IMR-90 (cell line): ENCODE measurements at regions not wholly inside any gene's neighbourhood (a gene's known extent, or its start where the extent isn't known, plus 50 kb on each side); places are given as distances from the start of the nearest gene placed in this dataset.

Source experiments
- ATAC-seq: fragments of 200-7000 bp; cut with Tn5 transposase; 2 replicates; pipeline ENCODE4 v1.9.1; 2020; ENCODE audit warnings: low read depth, mild to moderate bottlenecking, moderate library complexity
- BruUV-seq: library from RNA; stranded (reverse); fragments of 400-500 nt; replicated peaks from 2 replicates; lab custom pipeline; 2021; lab: Mats Ljungman, UMichigan
- CTCF ChIA-PET: fragments of 300-600 bp; formaldehyde crosslinking; extraction: SDS; loops from one replicate; lab custom pipeline; 2021; ENCODE audit warnings: antibody characterized with exemption; lab: Yijun Ruan, JAX
- POLR2A ChIA-PET: fragments of 300-600 bp; sonication (Branson Sonifier 250); formaldehyde crosslinking; loops from one replicate; lab custom pipeline; 2022; ENCODE audit warnings: antibody characterized with exemption; ENCODE audit not compliant: unreplicated experiment; lab: Charles Lee
- DNase-seq: peaks from one replicate; pipeline ENCODE4 v3.0.0; 2013
- H2AFZ ChIP-seq: replicated peaks from 2 replicates; pipeline ENCODE3; 2013; ENCODE audit warnings: low read length, mild to moderate bottlenecking; ENCODE audit not compliant: poor library complexity
- H2AK5ac ChIP-seq: 2 replicates; pipeline ENCODE4 v1.6.1; 2013; ENCODE audit warnings: low read depth, low read length, inconsistent platforms
- H2AK9ac ChIP-seq: replicated peaks from 2 replicates; pipeline ENCODE3; 2013; ENCODE audit warnings: mild to moderate bottlenecking, low read depth, low read length, moderate library complexity; ENCODE audit not compliant: poor library complexity
- H2BK120ac ChIP-seq: 2 replicates; pipeline ENCODE4 v1.6.1; 2013; ENCODE audit warnings: low read depth, low read length, inconsistent platforms
- H2BK15ac ChIP-seq: 3 replicates; pipeline ENCODE4 v1.6.1; 2013; ENCODE audit warnings: low read depth, low read length, inconsistent platforms
- H2BK20ac ChIP-seq: 2 replicates; pipeline ENCODE4 v1.6.1; 2013; ENCODE audit warnings: low read depth, mild to moderate bottlenecking, inconsistent platforms, low read length, moderate library complexity
- H2BK5ac ChIP-seq: 2 replicates; pipeline ENCODE4 v1.6.1; 2013; ENCODE audit warnings: mild to moderate bottlenecking, low read depth, low read length, inconsistent platforms; ENCODE audit not compliant: poor library complexity, severe bottlenecking
- H3K14ac ChIP-seq: replicated peaks from 2 replicates; pipeline ENCODE4 v1.6.1; 2013; ENCODE audit warnings: low read depth, low read length, inconsistent platforms
- H3K18ac ChIP-seq: 2 replicates; pipeline ENCODE4 v1.6.1; 2013; ENCODE audit warnings: low read depth, low read length, control low read depth
- H3K23ac ChIP-seq: 2 replicates; pipeline ENCODE4 v1.6.1; 2013; ENCODE audit warnings: low read depth, low read length, inconsistent platforms
- H3K27ac ChIP-seq: 2 replicates; pipeline ENCODE4 v1.5.1; 2013; ENCODE audit warnings: mild to moderate bottlenecking, control low read depth, low read length; ENCODE audit not compliant: insufficient read depth
- H3K27me3 ChIP-seq: 2 replicates; pipeline ENCODE4 v1.6.1; 2013; ENCODE audit warnings: low read length; ENCODE audit not compliant: control insufficient read depth, insufficient read depth
- H3K36me3 ChIP-seq: 2 replicates; pipeline ENCODE4 v1.6.1; 2013; ENCODE audit warnings: low read length, mixed read lengths; ENCODE audit not compliant: control insufficient read depth, insufficient read depth
- H3K4ac ChIP-seq: 2 replicates; pipeline ENCODE4 v1.6.1; 2013; ENCODE audit warnings: low read depth, low read length, inconsistent platforms
- H3K4me1 ChIP-seq: 2 replicates; pipeline ENCODE4 v1.6.1; 2013; ENCODE audit warnings: low read length, mixed read lengths; ENCODE audit not compliant: control insufficient read depth, insufficient read depth
- H3K4me2 ChIP-seq: 2 replicates; pipeline ENCODE4 v1.6.1; 2013; ENCODE audit warnings: low read depth, mild to moderate bottlenecking, control low read depth, low read length, moderate library complexity
- H3K4me3 ChIP-seq: 2 replicates; pipeline ENCODE4 v1.5.1; 2013; ENCODE audit warnings: low read depth, mild to moderate bottlenecking, control low read depth, low read length, moderate library complexity; ENCODE audit not compliant: insufficient read depth
- H3K56ac ChIP-seq: 2 replicates; pipeline ENCODE4 v1.6.1; 2013; ENCODE audit warnings: low read length, inconsistent platforms; ENCODE audit not compliant: insufficient read depth; ENCODE audit errors: extremely low read depth
- H3K79me1 ChIP-seq, 2 experiments: 2 replicates each; pipeline ENCODE4 v1.6.1; 2013; ENCODE audit warnings: low read length in 2 of 2, inconsistent platforms in 1 of 2, low read depth in 1 of 2
- H3K9ac ChIP-seq: 2 replicates; pipeline ENCODE4 v1.6.1; 2013; ENCODE audit warnings: low read depth, low read length, control low read depth
- H3K9me1 ChIP-seq: 2 replicates; pipeline ENCODE4 v1.6.1; 2013; ENCODE audit warnings: low read length, inconsistent platforms; ENCODE audit not compliant: insufficient read depth
- H3K9me3 ChIP-seq: 2 replicates; pipeline ENCODE4 v1.6.1; 2013; ENCODE audit warnings: low read length; ENCODE audit not compliant: control insufficient read depth, insufficient read depth
- H4K20me1 ChIP-seq: 2 replicates; pipeline ENCODE4 v1.6.1; 2013; ENCODE audit warnings: low read length, inconsistent platforms; ENCODE audit not compliant: insufficient read depth
- H4K5ac ChIP-seq: 2 replicates; pipeline ENCODE4 v1.6.1; 2013; ENCODE audit warnings: mild to moderate bottlenecking, low read depth, low read length, control low read depth
- H4K8ac ChIP-seq, 2 experiments: 2 replicates each; pipeline ENCODE4 v1.6.1; 2013; ENCODE audit warnings: low read depth in 2 of 2, low read length in 2 of 2, control low read depth in 1 of 2, inconsistent platforms in 1 of 2
- H4K91ac ChIP-seq: 2 replicates; pipeline ENCODE4 v1.6.1; 2013; ENCODE audit warnings: low read depth, low read length, inconsistent platforms; ENCODE audit not compliant: insufficient read depth
- CHD1 ChIP-seq: IDR thresholded peaks from 2 replicates; pipeline ENCODE4 v1.6.1; 2012; ENCODE audit warnings: low read depth, low read length, improper control_type of control experiment
- MAFK ChIP-seq: IDR thresholded peaks from 2 replicates; pipeline ENCODE4 v1.6.1; 2012; ENCODE audit warnings: low read depth, low read length, improper control_type of control experiment
- MAZ ChIP-seq: IDR thresholded peaks from 2 replicates; pipeline ENCODE4 v1.6.1; 2012; ENCODE audit warnings: low read depth, mild to moderate bottlenecking, low read length, improper control_type of control experiment, moderate library complexity, borderline replicate concordance
- MXI1 ChIP-seq: IDR thresholded peaks from 2 replicates; pipeline ENCODE4 v1.6.1; 2012; ENCODE audit warnings: low read depth, mild to moderate bottlenecking, low read length, moderate library complexity, borderline replicate concordance
- NFE2L2 ChIP-seq: fragments of 150-350 bp; IDR thresholded peaks from 2 replicates; pipeline ENCODE4 v1.6.1; 2016; ENCODE audit warnings: low read depth, mild to moderate bottlenecking, low read length
- POLR2A ChIP-seq: IDR thresholded peaks from 2 replicates; pipeline ENCODE4 v1.6.1; 2012; ENCODE audit warnings: mild to moderate bottlenecking, low read depth, low read length
- SMC3 ChIP-seq: fragments of 150-350 bp; IDR thresholded peaks from 2 replicates; pipeline ENCODE4 v1.6.1; 2016; ENCODE audit warnings: low read depth, mild to moderate bottlenecking, antibody characterized with exemption, low read length, moderate library complexity
- WGBS, 2 experiments: methylation state at CpG; one replicate each; pipeline versions ENCODE4 v1.1.5 to v1.1.7; 2013; ENCODE audit warnings: missing lambda C conversion rate in 2 of 2; ENCODE audit not compliant: insufficient read length in 1 of 2; ENCODE audit errors: extremely low coverage in 2 of 2; 5-methylcytosine and 5-hydroxymethylcytosine counted together
- dilution Hi-C: fragments of 300-500 bp; cut with HindIII; formaldehyde crosslinking; loops from one replicate; pipeline ENCODE4 v1.14.3; 2018; ENCODE audit warnings: low sequenced_read_pairs; ENCODE audit not compliant: unreplicated experiment
- in situ Hi-C: fragments of 300-500 bp; cut with MboI; formaldehyde crosslinking; loops from 3 replicates; pipeline ENCODE4 v1.14.3; 2019; ENCODE audit warnings: low sequenced_read_pairs, inconsistent platforms, mixed read lengths
- intact Hi-C: fragments of 100-400 bp; cut with micrococcal nuclease; formaldehyde crosslinking; loops from 2 replicates; pipeline ENCODE4 v1.10.0; 2022
- TF ChIP-seq, protein P1 (sequence below): fragments of 150-350 bp; IDR thresholded peaks from 2 replicates; pipeline ENCODE4 v1.6.1; 2017; ENCODE audit warnings: mild to moderate bottlenecking, antibody characterized with exemption, low read length, low read depth

DNA sequence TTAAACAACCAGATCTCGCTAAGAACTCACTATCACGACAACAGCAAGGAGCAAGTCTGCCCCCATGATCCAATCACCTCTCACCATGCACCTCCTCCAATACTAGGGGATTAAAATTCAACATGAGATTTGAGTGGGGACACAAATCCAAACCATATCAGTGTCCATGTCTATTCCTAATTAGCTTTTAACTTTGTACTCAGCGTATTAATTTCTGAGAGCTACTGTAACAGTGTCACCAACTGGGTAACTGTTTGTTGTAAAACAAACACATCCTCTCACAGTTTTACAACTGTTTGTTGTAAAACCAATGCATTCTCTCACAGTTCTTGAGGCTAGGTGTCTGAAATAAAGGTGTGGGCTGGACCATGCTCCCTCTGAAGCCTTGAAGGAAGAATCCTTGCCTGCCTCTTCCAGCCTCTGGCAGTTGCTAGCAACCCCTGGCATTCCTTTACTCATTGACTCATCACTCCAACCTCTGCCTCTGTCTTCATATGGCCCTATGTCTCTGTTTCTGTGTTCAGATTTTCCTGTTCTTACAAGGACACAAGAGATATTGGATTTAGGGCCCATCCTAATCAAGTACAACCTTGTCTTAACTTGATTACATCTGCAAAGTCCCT is 121.2 kb downstream of the LTN1 start:
- in situ Hi-C loops, result no loop called here
- no peak overlapping the region for H2AK9ac ChIP-seq
- intact Hi-C loops, result no loop called here
- no CpG with 5 or more reads among the region's 3 CpGs for WGBS, 2 experiments
- H3K9me3 ChIP-seq, result no peaks in the 10 kb centered on the region
- peaks cover 12% of the 10 kb centered on the region for H3K36me3 ChIP-seq
- H3K27me3 ChIP-seq, result no peaks in the 10 kb centered on the region
- ATAC-seq (peak; percentile 91), DNase-seq (peak; percentile 51)
- H3K4me3 ChIP-seq, result no peak overlapping the region
- H3K56ac ChIP-seq, result no peak overlapping the region
- H3K4me2 ChIP-seq, result no peak overlapping the region
- no peaks in the 10 kb centered on the region for H4K20me1 ChIP-seq
- no peak overlapping the region for H4K5ac ChIP-seq
- TF ChIP-seq MAZ (no peak), NFE2L2 (no peak), MAFK (no peak), CHD1 (no peak), MXI1 (no peak), POLR2A (no peak), SMC3 (no peak)
- TF ChIP-seq, protein P1, sequence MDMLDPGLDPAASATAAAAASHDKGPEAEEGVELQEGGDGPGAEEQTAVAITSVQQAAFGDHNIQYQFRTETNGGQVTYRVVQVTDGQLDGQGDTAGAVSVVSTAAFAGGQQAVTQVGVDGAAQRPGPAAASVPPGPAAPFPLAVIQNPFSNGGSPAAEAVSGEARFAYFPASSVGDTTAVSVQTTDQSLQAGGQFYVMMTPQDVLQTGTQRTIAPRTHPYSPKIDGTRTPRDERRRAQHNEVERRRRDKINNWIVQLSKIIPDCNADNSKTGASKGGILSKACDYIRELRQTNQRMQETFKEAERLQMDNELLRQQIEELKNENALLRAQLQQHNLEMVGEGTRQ, result no peak
- ChIA-PET CTCF (no interaction called here), POLR2A (no interaction called here)
- 0 out of 2 replicates have a peak, but pooled peaks cover 2% of the 10 kb centered on the region for H3K4me1 ChIP-seq
- H3K4ac ChIP-seq, result no peak overlapping the region
- dilution Hi-C loops, result no loop called here
- BruUV-seq, result no TSS peak
- no peak overlapping the region for H3K27ac ChIP-seq
- no peak overlapping the region for H2BK120ac ChIP-seq
- no peak overlapping the region for H2AK5ac ChIP-seq
- H3K18ac ChIP-seq, result no peak overlapping the region
- H4K8ac ChIP-seq, result no peak overlapping the region
- H2AFZ ChIP-seq, result peak overlapping the region; percentile 34
- no peak overlapping the region for H2BK5ac ChIP-seq
- no peak overlapping the region for H3K14ac ChIP-seq
- no peak overlapping the region for H2BK15ac ChIP-seq
- H3K9me1 ChIP-seq, result peaks cover 7% of the 10 kb centered on the region; the same call in 1 of the 2 replicates
- no peak overlapping the region; the same call in 1 of the 2 replicates for H3K23ac ChIP-seq
- no peak overlapping the region for H4K91ac ChIP-seq
- H3K9ac ChIP-seq, result no peak overlapping the region
- H2BK20ac ChIP-seq, result no peak overlapping the region
- H3K79me1 ChIP-seq, result no peaks in the 10 kb centered on the region; a peak in 1 of 4 replicates
